NCI-H2196 treated with DMSO at 0.1 percent for 48 hours (cell line): ENCODE measurements at regions not wholly inside any gene's neighbourhood (a gene's known extent, or its start where the extent isn't known, plus 50 kb on each side); places are given as distances from the start of the nearest gene placed in this dataset.

ENCODE experiments used
- DNase-seq: peaks from one replicate; lab custom pipeline; 2025; ENCODE audit not compliant: unreplicated experiment; lab: John Stamatoyannopoulos, UW

DNA sequence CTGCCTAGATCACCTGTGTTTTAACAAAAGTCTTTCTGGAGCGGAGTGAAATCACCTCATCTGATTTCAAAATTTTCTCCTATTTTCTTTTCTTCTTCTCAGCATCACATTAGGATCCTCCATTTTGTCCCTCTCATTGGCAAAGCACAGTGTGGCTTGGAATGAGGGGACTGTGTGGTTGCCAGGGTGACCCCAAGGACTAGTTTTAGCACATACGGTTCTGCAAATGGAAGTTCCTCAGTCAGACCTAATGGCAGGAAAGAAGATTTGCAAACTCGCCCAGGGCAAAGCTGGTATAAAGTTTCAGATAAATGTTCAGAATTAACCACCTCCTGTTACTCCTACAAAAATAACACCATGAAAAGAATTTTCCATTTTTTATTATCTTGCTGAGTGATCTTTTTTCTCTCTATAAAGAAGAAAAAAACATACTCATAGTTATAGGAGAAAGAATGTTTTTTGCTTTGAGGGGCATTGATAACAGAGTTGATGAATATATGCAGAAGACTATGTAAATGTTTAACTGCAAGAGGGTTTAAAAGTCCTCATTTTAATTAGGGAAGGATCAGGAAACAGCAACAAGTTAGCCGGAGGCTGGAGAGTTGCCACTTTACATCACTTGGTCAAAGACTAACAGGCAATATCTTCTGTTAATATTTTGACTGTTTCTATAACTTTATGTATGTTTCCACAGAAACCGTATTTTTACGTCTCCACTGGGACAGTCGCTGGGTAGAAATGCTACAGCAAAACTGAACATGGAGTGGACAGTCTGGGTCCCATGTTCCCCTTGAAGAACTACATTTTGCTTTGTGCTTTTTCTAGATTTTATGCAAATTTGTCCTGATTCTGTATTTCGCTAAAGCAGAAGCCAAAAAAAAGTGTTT is 257.8 kb downstream of the NR2F1-AS1 start:
- no peak for DNase-seq

- DNase-seq, result no peak
Observed at GRCh38 chr5:93320920-93321445, 260.0 kb downstream of the NR2F1-AS1 start.

GRCh38 chr5:93313672-93314071 is 267.3 kb downstream of the NR2F1-AS1 start:
- no peak for DNase-seq

GRCh38 chr5:93311881-93312280 is 269.1 kb downstream of the NR2F1-AS1 start:
- no peak for DNase-seq

- DNase-seq, result no peak
Observed at GRCh38 chr5:93307557-93307956, 273.5 kb downstream of the NR2F1-AS1 start.

- peak; percentile 1 for DNase-seq
Observed at GRCh38 chr5:93305984-93306383, 275.0 kb downstream of the NR2F1-AS1 start.

- no peak for DNase-seq
Observed at GRCh38 chr5:93304456-93305250, 276.4 kb downstream of the NR2F1-AS1 start.

DNA sequence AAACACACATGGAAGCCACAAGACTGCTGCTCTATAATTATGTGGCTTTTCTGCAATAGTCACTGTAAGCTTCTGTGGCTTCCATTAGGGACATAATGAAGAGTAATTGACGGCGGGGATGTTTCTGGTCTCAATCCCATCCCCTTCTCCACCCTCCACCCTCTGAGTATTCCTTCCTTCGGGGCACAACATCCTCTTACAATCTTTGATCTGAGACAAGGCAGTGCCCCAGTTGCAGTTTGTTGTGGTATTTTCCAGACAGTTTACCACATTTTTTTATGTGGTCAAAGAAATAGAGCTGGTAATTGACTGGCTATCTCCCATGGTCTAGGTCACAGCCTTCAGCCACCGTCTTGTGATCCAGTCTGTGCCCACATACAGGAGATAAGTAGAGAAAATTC is 277.7 kb downstream of the NR2F1-AS1 start:
- DNase-seq, result no peak

- DNase-seq, result no peak
Observed at GRCh38 chr5:93302711-93303110, 278.3 kb downstream of the NR2F1-AS1 start.

DNA sequence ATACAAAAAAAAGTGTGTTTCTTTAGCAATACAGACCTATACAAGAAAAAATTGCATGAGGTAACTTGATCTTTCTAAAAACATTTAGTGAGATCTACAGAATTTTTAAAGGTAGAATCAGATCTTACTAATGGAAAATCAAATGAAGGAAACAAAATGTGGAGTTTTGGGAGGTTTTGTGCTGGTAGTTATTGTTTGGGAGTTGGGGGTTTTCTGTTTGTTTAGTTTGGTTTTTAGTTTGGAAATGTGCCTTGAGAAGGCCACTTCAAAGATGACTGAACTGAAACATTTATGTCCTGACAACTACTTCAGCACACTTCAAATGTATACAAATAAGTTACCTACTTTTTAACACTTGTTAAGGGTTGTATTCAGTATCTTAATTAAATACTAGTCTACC is 280.1 kb downstream of the NR2F1-AS1 start:
- no peak for DNase-seq

- no peak for DNase-seq
Observed at GRCh38 chr5:93300309-93300923, 280.6 kb downstream of the NR2F1-AS1 start.

GRCh38 chr5:93299681-93300308 is 281.2 kb downstream of the NR2F1-AS1 start:
- no peak for DNase-seq

DNA sequence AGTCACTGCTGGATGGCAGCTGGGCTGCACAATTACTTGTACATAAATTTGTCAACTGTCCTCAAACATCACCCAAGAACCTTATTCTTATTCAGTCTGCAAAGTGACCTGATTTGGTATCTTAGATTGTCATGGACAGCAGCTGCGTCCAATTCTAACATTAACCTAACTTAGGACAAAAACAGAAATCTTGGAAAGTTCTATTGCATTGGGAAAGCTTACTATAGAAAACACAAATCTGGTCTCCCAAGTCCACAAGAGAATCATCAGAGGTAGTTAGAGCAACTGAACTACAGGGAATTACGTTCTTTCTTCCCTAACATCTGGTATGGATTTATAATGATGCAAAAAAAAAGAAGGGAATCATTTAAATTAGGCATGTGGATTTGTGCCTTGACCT is 283.9 kb downstream of the NR2F1-AS1 start:
- no peak for DNase-seq

DNA sequence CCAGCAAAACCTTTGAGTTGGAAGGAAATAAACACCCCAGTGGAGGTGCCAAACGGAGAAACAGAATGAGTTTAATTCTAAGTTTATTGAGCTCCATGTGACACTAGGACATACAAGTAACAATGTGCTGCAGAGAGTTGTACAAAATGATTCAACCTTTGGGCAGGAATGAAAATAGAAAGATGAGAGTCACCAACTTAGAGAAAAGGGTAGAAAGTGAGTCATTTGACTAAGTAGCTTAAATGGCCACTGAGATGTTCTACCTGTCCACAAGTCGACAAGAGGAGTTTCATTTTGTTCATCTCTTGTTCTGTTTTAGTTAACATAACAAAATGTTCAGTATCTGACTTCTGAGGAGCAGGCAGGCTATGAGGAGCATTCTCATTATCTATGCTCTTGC is 284.7 kb downstream of the NR2F1-AS1 start:
- no peak for DNase-seq

DNA sequence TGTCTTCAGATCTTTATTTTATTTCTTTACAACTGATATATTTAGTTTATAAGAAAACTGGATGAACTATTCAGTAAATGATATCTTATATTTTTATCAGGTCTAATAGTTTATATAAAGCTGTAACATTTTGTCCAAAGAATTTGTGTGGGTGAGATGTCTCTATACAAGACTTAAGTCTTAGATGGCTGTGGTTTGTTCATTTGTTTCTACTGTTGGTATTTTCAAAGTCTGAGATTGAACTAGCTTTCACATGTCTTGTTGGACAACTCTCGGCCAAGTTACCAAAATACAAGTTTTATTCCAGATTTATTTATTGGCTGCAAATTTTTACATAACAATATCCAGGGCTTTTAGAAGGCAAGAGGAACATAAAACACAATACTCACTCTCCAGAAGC is 286.0 kb downstream of the NR2F1-AS1 start:
- DNase-seq, result no peak

GRCh38 chr5:93294199-93294598 is 286.8 kb downstream of the NR2F1-AS1 start:
- no peak for DNase-seq

GRCh38 chr5:93289942-93290341 is 291.1 kb downstream of the NR2F1-AS1 start:
- no peak for DNase-seq

DNA sequence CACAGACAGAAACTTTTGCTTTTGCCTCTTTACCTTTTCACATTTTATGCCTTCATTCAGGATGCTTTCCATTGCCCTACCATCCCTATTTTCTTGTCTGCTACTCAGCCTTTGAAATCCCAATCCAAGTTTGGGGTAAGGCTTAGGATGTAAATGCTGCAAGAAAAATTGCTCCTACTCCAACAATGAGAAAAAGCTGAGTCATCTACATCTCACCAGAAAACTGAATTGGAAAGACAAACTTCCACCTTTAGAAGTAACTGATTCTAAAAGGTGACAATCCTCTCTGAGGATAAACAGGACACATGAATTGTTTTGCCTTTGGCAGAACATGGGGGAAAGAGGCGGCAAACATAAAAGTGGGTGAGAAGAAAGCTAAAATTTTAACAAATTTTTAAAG is 295.6 kb downstream of the NR2F1-AS1 start:
- DNase-seq, result no peak

DNA sequence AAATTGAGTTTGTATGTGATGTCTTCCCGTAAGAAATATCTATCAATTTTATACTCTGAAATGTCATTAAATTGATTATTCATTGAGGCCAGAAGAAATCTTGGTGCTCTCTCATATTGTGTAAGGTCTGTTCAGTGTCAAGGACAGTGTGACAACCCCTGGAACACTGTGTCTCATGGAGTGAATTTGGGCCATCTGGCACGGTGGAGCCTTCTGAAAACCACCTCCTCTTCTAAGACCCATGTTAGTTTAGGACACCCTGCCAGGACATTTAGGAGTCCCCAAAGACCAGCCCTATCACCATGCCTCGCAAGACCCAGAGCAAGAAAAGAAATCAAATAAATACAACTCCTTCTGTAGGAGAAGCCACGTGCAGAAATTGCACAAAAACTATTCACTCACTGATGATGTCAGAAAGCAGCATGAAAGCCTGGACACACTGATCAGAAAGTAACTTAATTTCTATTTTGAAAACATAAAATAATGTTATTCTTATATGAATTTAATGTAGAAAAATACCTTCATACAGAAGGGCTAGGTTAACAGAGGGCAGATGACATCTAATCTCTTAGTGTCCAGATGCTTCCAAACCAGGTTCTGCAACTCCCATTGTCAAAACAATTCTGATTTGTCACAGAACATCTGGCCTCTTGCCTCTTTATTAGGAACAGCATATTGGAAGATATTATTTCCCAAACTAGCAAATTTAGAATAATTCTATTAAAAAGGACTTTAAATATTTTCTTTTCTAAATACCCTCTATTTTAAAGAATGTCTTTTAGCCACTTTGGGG is 298.8 kb downstream of the NR2F1-AS1 start:
- DNase-seq, result no peak

DNA sequence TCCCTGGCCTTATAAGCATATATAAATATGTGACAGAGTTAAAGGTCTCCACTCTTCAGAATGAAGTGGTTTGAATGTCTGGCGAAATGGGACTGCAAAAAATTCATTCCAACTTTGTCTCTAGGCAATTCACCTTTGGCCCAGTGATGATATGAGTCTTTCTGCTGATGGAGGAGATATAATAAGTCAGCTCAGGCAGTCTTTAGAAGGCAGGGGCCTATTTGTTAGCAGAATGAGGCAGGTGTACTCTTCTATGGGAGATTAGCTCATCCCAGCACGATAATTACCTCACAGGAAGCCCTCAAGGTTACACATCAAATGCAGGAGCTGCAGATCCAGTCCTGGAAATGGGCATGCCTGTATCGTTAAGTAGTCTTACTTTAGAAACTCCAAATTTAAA is 300.5 kb downstream of the NR2F1-AS1 start:
- DNase-seq, result no peak
